ENCODE measurements at regions not wholly inside any gene's neighbourhood (a gene's known extent, or its start where the extent isn't known, plus 50 kb on each side); places are given as distances from the start of the nearest gene placed in this dataset.
"Not testable (repeated sequence)": the region's sequence is repeated elsewhere in the genome, so short reads cannot be mapped to it uniquely, and the experiment has no call there.

- WGBS, 5 donors = 77 to 88% (median 86%) methylated on average over 4 of the region's 4 CpGs
- Histone ChIP-seq H3K27ac (no peak overlapping the region), H3K36me3 (no peaks in the 10 kb centered on the region), H3K27me3 (no peaks in the 10 kb centered on the region), H3K4me1 (no peaks in the 10 kb centered on the region), H3K9me3 (peaks cover 0 to 16% (median 0%) of the 10 kb centered on the region in 4 donors), H3K4me3 (no peak overlapping the region)
- no peak for DNase-seq
- TF ChIP-seq POLR2AphosphoS5 (IDR thresholded peaks at IDR 0.05) = no peak
- TF ChIP-seq CTCF (IDR thresholded peaks at IDR 0.05) = no peak
- no peak for TF ChIP-seq POLR2A (IDR thresholded peaks at IDR 0.05)
- TF ChIP-seq EP300 (IDR thresholded peaks at IDR 0.05) = no peak
- intact Hi-C loops (cut with DNase I; ENCODE audit: low total_unique reads) = no loop called here
These were observed 364.9 kb downstream of the ANKRD30A start for GRCh38 chr10:37490266-37490665.

DNA sequence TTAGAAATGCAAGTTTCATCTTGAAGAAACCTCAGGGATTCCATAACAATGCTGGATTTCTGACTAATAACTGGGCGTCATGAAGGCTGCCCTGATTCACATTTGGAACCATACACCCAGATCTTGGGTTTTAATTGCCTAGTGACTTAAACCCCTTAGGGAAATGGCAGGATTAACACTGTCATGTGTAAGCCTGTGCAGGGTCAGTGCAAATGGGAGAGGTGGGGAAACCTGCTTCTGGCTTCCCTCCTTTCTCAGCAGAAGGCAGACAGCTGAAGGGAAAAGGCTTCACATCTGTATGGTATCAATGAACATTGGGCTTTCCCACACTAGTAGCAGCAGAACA is 364.2 kb downstream of the ANKRD30A start:
- Histone ChIP-seq H3K4me3 (no peak overlapping the region), H3K36me3 (no peaks in the 10 kb centered on the region), H3K9me3 (peaks cover 0 to 16% (median 0%) of the 10 kb centered on the region in 4 donors), H3K27me3 (no peaks in the 10 kb centered on the region), H3K27ac (no peak overlapping the region), H3K4me1 (no peaks in the 10 kb centered on the region)
- intact Hi-C loops (cut with DNase I; ENCODE audit: low total_unique reads) = no loop called here
- no peak for DNase-seq
- 76 to 91% (median 90%) methylated on average over 1 of the region's 1 CpG for WGBS, 5 donors
- TF ChIP-seq POLR2AphosphoS5 (IDR thresholded peaks at IDR 0.05) (no peak), POLR2A (IDR thresholded peaks at IDR 0.05) (no peak), CTCF (IDR thresholded peaks at IDR 0.05) (no peak), EP300 (IDR thresholded peaks at IDR 0.05) (no peak)

DNA sequence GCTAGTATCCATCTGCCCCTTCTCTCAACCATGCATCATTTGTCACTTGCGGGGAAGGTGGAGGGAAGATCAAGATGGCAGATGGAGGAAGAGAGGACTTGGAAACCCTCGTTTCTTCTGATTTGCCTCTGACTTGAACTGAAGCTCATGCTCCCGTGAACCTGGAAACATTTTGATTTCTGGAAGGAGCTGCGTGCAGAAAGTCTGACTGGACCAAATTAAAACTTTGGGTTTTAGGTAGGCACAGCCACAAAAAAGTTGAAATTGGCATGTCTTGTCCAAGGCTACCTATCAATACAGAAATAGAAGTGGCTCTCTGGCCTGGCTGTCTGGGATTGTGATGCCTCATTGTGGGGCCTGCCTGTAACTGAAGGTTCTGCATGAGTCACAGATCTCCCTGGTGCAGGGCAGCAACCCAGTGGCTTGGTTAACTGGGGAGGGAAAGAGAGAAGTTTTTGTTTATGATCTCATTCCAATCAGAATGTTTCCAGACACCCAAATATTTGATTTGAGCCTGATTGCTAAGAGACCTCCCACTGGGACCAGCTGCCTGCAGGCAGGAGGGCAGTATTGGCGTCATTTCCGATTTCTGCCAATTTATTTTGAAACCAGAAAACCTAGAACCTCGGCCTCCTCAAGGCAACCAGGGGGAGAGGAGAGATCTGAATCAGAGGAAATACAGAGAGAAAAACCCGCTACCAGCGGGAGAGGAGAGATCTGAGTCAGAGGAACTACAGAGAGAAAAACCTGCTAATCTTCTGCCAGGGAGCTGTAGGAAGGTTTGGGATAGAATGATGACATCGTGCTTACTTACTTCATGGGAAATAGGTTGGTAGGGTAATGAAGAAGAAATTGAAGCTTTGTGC is 363.6 kb downstream of the ANKRD30A start:
- no peaks in the 10 kb centered on the region for H3K36me3 ChIP-seq
- intact Hi-C loops (cut with DNase I; ENCODE audit: low total_unique reads) = no loop called here
- H3K27ac ChIP-seq = no peak overlapping the region
- peaks cover 0 to 16% (median 0%) of the 10 kb centered on the region in 4 donors for H3K9me3 ChIP-seq
- 70 to 78% (median 76%) methylated on average over 10 of the region's 10 CpGs for WGBS, 5 donors
- no peak for DNase-seq
- no peak overlapping the region for H3K4me3 ChIP-seq
- no peak for TF ChIP-seq POLR2A (IDR thresholded peaks at IDR 0.05)
- TF ChIP-seq POLR2AphosphoS5 (IDR thresholded peaks at IDR 0.05) = no peak
- no peak for TF ChIP-seq CTCF (IDR thresholded peaks at IDR 0.05)
- TF ChIP-seq EP300 (IDR thresholded peaks at IDR 0.05) = no peak
- H3K4me1 ChIP-seq = no peaks in the 10 kb centered on the region
- no peaks in the 10 kb centered on the region for H3K27me3 ChIP-seq

GRCh38 chr10:37480596-37480995 is 355.2 kb downstream of the ANKRD30A start:
- DNase-seq; intact Hi-C loops (cut with DNase I; ENCODE audit: low total_unique reads); H3K4me1 ChIP-seq; H3K27me3 ChIP-seq; H3K36me3 ChIP-seq; H3K4me3 ChIP-seq; H3K9me3 ChIP-seq; H3K27ac ChIP-seq: not testable (repeated sequence)
- WGBS, 5 donors = 86 to 92% (median 89%) methylated on average over 5 of the region's 5 CpGs

DNA sequence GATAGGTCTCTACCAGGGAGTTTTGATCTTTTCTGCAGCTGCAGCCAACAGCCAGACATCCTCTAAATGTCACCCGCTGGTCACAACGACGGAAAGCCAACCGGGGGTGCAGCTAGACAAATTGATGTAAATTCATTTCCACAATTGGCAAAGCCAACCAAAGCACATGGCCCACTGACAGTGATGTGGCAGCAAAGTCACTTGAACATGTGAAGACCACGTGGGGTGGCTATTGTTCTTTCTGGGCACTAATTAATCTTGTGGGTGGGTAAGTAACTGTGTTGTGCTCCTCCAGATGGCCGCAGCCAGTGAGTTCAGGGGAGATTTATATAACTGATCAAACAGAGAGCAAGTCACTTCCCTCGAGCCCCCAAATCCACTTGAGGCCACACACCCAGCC is 354.1 kb downstream of the ANKRD30A start:
- intact Hi-C loops (cut with DNase I; ENCODE audit: low total_unique reads) = no loop called here
- no peaks in the 10 kb centered on the region for H3K27me3 ChIP-seq
- H3K4me3 ChIP-seq = no peak overlapping the region
- WGBS, 5 donors = 76 to 85% (median 81%) methylated on average over 7 of the region's 7 CpGs
- no peak for DNase-seq
- no peak overlapping the region for H3K27ac ChIP-seq
- TF ChIP-seq POLR2AphosphoS5 (IDR thresholded peaks at IDR 0.05) (no peak), EP300 (IDR thresholded peaks at IDR 0.05) (no peak), POLR2A (IDR thresholded peaks at IDR 0.05) (no peak)
- no peaks in the 10 kb centered on the region for H3K36me3 ChIP-seq
- no peaks in the 10 kb centered on the region for H3K4me1 ChIP-seq
- peaks cover 0 to 5% (median 0%) of the 10 kb centered on the region in 4 donors for H3K9me3 ChIP-seq
